HL-60 (cell line): ENCODE measurements at regions not wholly inside any gene's neighbourhood (a gene's known extent, or its start where the extent isn't known, plus 50 kb on each side); places are given as distances from the start of the nearest gene placed in this dataset.

Source experiments
- CTCF ChIP-seq: IDR thresholded peaks from one replicate; pipeline ENCODE4 v1.5.1; 2011; ENCODE audit warnings: low read length, control low read depth, inconsistent platforms; ENCODE audit not compliant: insufficient read depth
- GABPA ChIP-seq: IDR thresholded peaks from 2 replicates; pipeline ENCODE4 v1.6.1; 2012; ENCODE audit warnings: low read depth
- POLR2AphosphoS5 ChIP-seq: IDR thresholded peaks from 2 replicates; pipeline ENCODE4 v1.6.1; 2012; ENCODE audit warnings: low read depth
- REST ChIP-seq: IDR thresholded peaks from 2 replicates; pipeline ENCODE4 v1.6.1; 2012; ENCODE audit warnings: low read depth; ENCODE audit not compliant: insufficient replicate concordance

GRCh38 chr7:83738291-83738835 is 89.4 kb upstream of the SEMA3E start:
- TF ChIP-seq CTCF: no peak
- TF ChIP-seq POLR2AphosphoS5: no peak
- no peak for TF ChIP-seq REST
- TF ChIP-seq GABPA: no peak
